ENCODE measurements at regions not wholly inside any gene's neighbourhood (a gene's known extent, or its start where the extent isn't known, plus 50 kb on each side); places are given as distances from the start of the nearest gene placed in this dataset.

DNA sequence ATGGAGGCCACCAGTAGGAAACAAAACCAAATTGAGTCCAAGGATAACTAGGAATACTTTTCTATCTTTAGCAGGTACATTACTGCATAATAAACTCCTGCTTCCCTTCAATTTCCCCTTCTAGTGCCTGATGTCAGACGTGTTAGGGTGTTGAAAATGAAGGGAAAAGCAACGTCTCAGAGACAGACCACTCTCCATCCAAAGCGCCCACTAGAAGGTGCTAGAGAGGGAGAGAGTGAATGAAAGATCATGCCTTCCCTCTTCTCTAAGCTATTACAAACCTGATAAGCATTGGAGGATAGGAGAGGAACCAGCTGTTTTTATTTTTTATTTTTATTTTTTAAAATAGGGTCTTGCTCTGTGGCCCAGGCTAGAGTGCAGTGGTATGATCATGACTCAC is 64.1 kb downstream of the ZNF641 start:
- TF ChIP-seq POLR2AphosphoS5 (IDR thresholded peaks at IDR 0.05) = no peak
- TF ChIP-seq, protein P1, sequence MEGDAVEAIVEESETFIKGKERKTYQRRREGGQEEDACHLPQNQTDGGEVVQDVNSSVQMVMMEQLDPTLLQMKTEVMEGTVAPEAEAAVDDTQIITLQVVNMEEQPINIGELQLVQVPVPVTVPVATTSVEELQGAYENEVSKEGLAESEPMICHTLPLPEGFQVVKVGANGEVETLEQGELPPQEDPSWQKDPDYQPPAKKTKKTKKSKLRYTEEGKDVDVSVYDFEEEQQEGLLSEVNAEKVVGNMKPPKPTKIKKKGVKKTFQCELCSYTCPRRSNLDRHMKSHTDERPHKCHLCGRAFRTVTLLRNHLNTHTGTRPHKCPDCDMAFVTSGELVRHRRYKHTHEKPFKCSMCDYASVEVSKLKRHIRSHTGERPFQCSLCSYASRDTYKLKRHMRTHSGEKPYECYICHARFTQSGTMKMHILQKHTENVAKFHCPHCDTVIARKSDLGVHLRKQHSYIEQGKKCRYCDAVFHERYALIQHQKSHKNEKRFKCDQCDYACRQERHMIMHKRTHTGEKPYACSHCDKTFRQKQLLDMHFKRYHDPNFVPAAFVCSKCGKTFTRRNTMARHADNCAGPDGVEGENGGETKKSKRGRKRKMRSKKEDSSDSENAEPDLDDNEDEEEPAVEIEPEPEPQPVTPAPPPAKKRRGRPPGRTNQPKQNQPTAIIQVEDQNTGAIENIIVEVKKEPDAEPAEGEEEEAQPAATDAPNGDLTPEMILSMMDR (IDR thresholded peaks at IDR 0.05) = no peak

All from prostate gland (tissue), 2 donors.